ENCODE measurements at regions not wholly inside any gene's neighbourhood (a gene's known extent, or its start where the extent isn't known, plus 50 kb on each side); places are given as distances from the start of the nearest gene placed in this dataset.

DNA sequence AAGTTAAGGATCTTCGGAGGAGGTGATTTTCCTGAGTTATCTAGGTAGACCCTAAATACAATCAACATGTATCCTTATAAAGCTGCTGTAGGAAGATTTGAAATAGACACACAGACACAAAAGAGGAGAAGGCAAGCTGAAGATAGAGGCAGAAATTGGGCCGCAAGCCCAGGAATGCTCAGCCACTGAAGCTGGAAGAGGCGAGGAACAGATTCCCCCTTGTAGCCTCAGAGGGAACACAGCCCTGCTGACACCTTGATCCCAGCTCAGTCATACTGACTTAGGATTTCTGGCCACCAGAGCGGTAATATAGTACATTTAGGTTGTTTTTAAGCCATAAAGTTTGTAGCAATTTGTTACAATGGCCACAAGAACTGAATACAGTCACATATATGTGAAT lies 90.9 kb downstream of the ETAA1 start:
- 90 to 95% methylated on average over 4 of the region's 4 CpGs for WGBS, 2 donors
- Histone ChIP-seq H3K27me3 (ENCODE audit: control insufficient read depth in 1 of 2, insufficient read depth in 2 of 2, low read length in 2 of 2) (no peaks in the 10 kb centered on the region), H3K36me3 (ENCODE audit: control insufficient read depth in 2 of 2, insufficient read depth in 2 of 2, low read length in 1 of 2) (no peaks in the 10 kb centered on the region), H3K4me1 (ENCODE audit: control insufficient read depth in 2 of 2, insufficient read depth in 2 of 2, low read length in 1 of 2) (peaks cover 0 to 2% of the 10 kb centered on the region in 2 donors), H3K27ac (ENCODE audit: low read depth in 2 of 2, low read length in 1 of 2) (no peak overlapping the region), H3K4me3 (ENCODE audit: low read depth in 1 of 2, low read length in 2 of 2) (no peak overlapping the region), H3K9me3 (ENCODE audit: control insufficient read depth in 2 of 2, insufficient read depth in 1 of 2, low read depth in 1 of 2, low read length in 1 of 2) (no peaks in the 10 kb centered on the region)

DNA sequence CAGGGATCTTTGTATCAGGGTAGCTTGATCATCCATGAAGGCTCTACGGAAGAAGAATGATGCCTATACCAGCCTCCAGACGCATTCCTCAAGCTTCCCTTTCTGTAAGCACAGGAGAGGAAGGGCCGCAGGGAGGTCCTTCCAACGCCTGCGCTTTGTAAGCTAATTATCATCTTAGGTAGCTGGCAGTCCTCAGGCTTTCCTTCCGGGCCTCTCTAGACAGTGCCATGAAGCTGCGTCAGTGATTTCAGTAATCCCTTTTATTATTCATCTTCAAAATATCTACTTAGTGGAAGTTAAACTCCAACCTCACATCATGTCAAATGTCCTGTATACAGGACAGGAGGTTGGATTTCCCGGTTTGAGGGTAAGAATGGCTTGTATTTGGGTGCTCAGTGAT lies 92.3 kb downstream of the ETAA1 start:
- 76% methylated on average over 8 of the region's 8 CpGs for WGBS, 2 donors
- no peak overlapping the region for H3K4me3 ChIP-seq (ENCODE audit: low read depth in 1 of 2, low read length in 2 of 2)
- H3K27me3 ChIP-seq (ENCODE audit: control insufficient read depth in 1 of 2, insufficient read depth in 2 of 2, low read length in 2 of 2) = no peaks in the 10 kb centered on the region
- H3K27ac ChIP-seq (ENCODE audit: low read depth in 2 of 2, low read length in 1 of 2) = no peak overlapping the region
- no peaks in the 10 kb centered on the region for H3K36me3 ChIP-seq (ENCODE audit: control insufficient read depth in 2 of 2, insufficient read depth in 2 of 2, low read length in 1 of 2)
- H3K4me1 ChIP-seq (ENCODE audit: control insufficient read depth in 2 of 2, insufficient read depth in 2 of 2, low read length in 1 of 2) = peaks cover 0 to 2% of the 10 kb centered on the region in 2 donors
- no peaks in the 10 kb centered on the region for H3K9me3 ChIP-seq (ENCODE audit: control insufficient read depth in 2 of 2, insufficient read depth in 1 of 2, low read depth in 1 of 2, low read length in 1 of 2)

DNA sequence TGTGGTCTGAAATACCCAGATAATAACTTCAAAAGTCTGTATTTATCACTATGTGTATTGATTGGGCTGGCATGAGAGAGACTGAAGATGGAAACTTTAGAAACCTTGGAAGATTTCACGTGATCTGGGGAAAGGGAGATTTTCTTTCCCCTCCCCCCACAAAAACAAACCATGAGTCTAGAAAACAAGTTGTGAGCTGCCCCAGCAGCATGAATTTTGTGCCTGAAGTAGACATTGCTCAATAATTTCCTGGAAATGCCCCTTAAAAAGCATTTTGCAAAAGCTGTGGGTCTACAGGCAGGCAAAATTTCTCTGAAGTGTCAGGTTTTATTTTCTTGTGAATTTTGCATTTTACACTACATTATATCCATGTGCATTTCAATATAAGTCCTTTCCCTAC lies 101.8 kb downstream of the ETAA1 start:
- Histone ChIP-seq H3K36me3 (ENCODE audit: control insufficient read depth in 2 of 2, insufficient read depth in 2 of 2, low read length in 1 of 2) (no peaks in the 10 kb centered on the region), H3K27ac (ENCODE audit: low read depth in 2 of 2, low read length in 1 of 2) (no peak overlapping the region), H3K4me3 (ENCODE audit: low read depth in 1 of 2, low read length in 2 of 2) (no peak overlapping the region), H3K27me3 (ENCODE audit: control insufficient read depth in 1 of 2, insufficient read depth in 2 of 2, low read length in 2 of 2) (no peaks in the 10 kb centered on the region), H3K4me1 (ENCODE audit: control insufficient read depth in 2 of 2, insufficient read depth in 2 of 2, low read length in 1 of 2) (no peaks in the 10 kb centered on the region), H3K9me3 (ENCODE audit: control insufficient read depth in 2 of 2, insufficient read depth in 1 of 2, low read depth in 1 of 2, low read length in 1 of 2) (no peaks in the 10 kb centered on the region)
- 24 to 56% methylated on average over 1 of the region's 1 CpG for WGBS, 2 donors

DNA sequence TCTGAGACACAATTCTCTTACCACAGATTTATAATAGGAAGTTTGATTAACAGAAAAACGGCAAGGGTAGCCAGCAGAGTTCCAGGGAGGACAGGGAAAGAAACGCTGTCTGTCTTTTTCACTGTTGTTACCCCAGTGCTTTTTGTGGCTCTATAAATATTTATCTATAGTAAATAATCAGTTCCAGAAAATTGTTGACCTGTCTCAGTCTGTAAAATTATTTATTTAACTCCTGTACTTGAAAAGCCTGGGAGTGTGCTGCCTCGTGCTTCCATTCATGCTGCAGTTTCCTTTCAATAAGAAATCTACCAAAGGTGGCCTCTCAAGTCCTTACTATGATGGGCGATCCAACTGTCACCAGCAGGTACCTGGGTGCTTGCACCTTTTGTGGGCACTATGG lies 102.9 kb downstream of the ETAA1 start:
- no peaks in the 10 kb centered on the region for H3K9me3 ChIP-seq (ENCODE audit: control insufficient read depth in 2 of 2, insufficient read depth in 1 of 2, low read depth in 1 of 2, low read length in 1 of 2)
- 69 to 71% methylated on average over 4 of the region's 4 CpGs for WGBS, 2 donors
- no peak overlapping the region for H3K27ac ChIP-seq (ENCODE audit: low read depth in 2 of 2, low read length in 1 of 2)
- H3K36me3 ChIP-seq (ENCODE audit: control insufficient read depth in 2 of 2, insufficient read depth in 2 of 2, low read length in 1 of 2) = no peaks in the 10 kb centered on the region
- H3K27me3 ChIP-seq (ENCODE audit: control insufficient read depth in 1 of 2, insufficient read depth in 2 of 2, low read length in 2 of 2) = no peaks in the 10 kb centered on the region
- no peaks in the 10 kb centered on the region for H3K4me1 ChIP-seq (ENCODE audit: control insufficient read depth in 2 of 2, insufficient read depth in 2 of 2, low read length in 1 of 2)
- H3K4me3 ChIP-seq (ENCODE audit: low read depth in 1 of 2, low read length in 2 of 2) = no peak overlapping the region

DNA sequence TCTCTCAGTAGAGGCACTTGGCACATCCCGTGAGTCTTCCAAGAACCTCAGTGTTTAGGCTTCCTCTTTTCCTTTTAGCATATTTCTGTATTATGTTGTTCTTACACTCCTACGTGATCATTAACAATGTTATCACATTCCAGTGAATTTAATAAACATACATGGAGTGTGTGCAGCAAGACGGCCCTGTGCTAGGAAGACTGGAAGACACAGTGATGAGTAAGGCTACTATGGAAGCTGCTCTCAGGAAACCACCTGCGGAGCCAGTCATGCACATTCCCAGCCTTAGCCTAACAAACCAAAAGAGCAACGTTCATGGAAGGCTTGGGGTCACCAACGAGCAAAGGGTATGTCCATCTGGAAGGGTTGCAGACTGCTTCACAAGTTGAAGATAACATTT lies 103.4 kb downstream of the ETAA1 start:
- no peaks in the 10 kb centered on the region for H3K4me1 ChIP-seq (ENCODE audit: control insufficient read depth in 2 of 2, insufficient read depth in 2 of 2, low read length in 1 of 2)
- H3K9me3 ChIP-seq (ENCODE audit: control insufficient read depth in 2 of 2, insufficient read depth in 1 of 2, low read depth in 1 of 2, low read length in 1 of 2) = no peaks in the 10 kb centered on the region
- WGBS, 2 donors = 75 to 80% methylated on average over 6 of the region's 6 CpGs
- H3K27ac ChIP-seq (ENCODE audit: low read depth in 2 of 2, low read length in 1 of 2) = no peak overlapping the region
- no peaks in the 10 kb centered on the region for H3K27me3 ChIP-seq (ENCODE audit: control insufficient read depth in 1 of 2, insufficient read depth in 2 of 2, low read length in 2 of 2)
- no peak overlapping the region for H3K4me3 ChIP-seq (ENCODE audit: low read depth in 1 of 2, low read length in 2 of 2)
- no peaks in the 10 kb centered on the region for H3K36me3 ChIP-seq (ENCODE audit: control insufficient read depth in 2 of 2, insufficient read depth in 2 of 2, low read length in 1 of 2)

DNA sequence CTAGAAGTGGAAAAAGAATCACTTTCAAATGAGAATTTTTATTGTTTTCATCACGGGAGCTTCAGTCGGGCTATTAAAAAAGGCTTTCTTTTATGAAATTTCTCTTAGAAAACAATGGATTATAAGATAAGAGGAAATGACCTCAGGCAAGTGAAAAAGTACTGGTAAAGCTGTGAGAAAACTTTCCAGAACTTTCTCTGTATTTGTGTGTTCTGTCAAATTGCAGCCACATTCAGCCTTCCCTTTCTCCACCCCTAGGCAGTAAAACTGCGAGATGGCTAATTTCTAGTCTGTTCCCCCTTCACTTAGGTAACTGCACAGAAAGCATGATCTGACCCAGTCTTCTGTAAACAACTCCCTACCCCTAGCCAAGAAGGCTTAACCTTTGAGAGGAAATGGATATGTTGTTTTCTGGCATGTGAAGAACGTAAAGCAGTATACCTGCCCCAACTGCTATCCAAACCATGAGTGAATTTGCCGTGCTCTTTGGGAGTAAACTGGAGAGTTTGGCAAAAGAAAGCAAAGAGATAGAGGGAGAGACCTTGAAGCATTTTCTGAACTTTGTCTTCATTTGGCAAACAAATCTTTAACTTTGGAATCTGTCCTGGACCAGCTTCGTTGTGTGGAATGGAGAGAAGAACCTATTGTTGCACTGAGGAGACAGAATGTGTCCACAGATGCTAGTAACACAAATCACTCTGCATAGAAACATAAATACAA lies 105.4 kb downstream of the ETAA1 start:
- Histone ChIP-seq H3K27me3 (ENCODE audit: control insufficient read depth in 1 of 2, insufficient read depth in 2 of 2, low read length in 2 of 2) (no peaks in the 10 kb centered on the region), H3K27ac (ENCODE audit: low read depth in 2 of 2, low read length in 1 of 2) (no peak overlapping the region), H3K36me3 (ENCODE audit: control insufficient read depth in 2 of 2, insufficient read depth in 2 of 2, low read length in 1 of 2) (no peaks in the 10 kb centered on the region), H3K9me3 (ENCODE audit: control insufficient read depth in 2 of 2, insufficient read depth in 1 of 2, low read depth in 1 of 2, low read length in 1 of 2) (no peaks in the 10 kb centered on the region), H3K4me3 (ENCODE audit: low read depth in 1 of 2, low read length in 2 of 2) (no peak overlapping the region), H3K4me1 (ENCODE audit: control insufficient read depth in 2 of 2, insufficient read depth in 2 of 2, low read length in 1 of 2) (no peaks in the 10 kb centered on the region)
- 45 to 51% methylated on average over 6 of the region's 6 CpGs for WGBS, 2 donors

DNA sequence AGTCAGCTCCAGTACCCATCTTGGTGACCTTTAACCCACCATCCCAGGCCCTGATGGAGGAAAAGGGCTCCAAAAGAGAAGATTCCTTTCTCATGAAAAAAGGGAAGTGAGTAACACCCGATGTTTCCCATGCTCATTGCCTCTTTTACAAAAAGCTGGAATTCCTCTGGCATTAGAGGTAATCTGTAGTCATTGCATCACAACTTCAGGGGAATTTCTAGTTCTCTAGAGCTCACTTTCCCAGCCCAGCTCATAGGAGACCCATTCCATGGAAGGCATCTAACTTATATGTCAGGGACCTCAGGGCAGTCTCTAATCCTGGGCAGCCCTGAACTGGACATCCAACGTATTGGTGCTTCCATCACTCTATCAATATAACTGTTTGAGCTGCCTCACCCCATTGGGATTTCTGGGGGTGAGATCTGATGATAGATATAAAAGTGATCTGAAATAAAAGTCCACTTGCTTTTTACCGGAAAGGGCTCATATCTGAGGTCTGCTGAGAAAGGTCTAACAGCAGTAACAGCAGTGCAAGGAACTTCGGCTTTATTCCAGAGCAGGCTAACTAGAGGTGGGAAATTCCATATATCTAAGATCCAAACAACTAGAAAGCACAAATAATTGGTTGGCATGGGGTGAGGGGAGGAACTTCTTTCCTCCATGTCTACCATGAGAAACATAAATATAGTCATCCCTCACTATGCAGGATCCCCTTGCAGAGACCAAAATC lies 106.1 kb downstream of the ETAA1 start:
- Histone ChIP-seq H3K4me1 (ENCODE audit: control insufficient read depth in 2 of 2, insufficient read depth in 2 of 2, low read length in 1 of 2) (no peaks in the 10 kb centered on the region), H3K27ac (ENCODE audit: low read depth in 2 of 2, low read length in 1 of 2) (no peak overlapping the region), H3K27me3 (ENCODE audit: control insufficient read depth in 1 of 2, insufficient read depth in 2 of 2, low read length in 2 of 2) (no peaks in the 10 kb centered on the region), H3K36me3 (ENCODE audit: control insufficient read depth in 2 of 2, insufficient read depth in 2 of 2, low read length in 1 of 2) (no peaks in the 10 kb centered on the region), H3K9me3 (ENCODE audit: control insufficient read depth in 2 of 2, insufficient read depth in 1 of 2, low read depth in 1 of 2, low read length in 1 of 2) (no peaks in the 10 kb centered on the region), H3K4me3 (ENCODE audit: low read depth in 1 of 2, low read length in 2 of 2) (no peak overlapping the region)
- WGBS, 2 donors = 76 to 78% methylated on average over 4 of the region's 4 CpGs

DNA sequence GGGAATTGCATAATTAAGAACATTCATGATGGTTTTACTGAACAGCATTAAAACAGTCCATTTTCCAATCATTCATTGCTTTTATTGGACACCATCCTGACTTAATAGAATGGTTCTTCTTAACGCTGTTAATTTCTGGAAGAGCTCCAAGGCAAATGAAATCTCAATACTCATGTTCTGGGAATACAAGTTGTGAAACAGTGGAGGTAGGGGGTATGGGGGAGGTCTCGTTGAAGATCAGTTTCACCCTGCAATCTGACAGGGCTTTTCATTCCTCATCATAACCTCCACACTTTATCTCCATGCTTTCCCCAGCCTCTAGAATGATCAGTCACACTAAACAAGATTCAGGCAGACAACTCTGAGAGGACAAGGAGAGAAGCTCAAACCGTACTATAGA lies 113.6 kb downstream of the ETAA1 start:
- no peaks in the 10 kb centered on the region for H3K27me3 ChIP-seq (ENCODE audit: control insufficient read depth in 1 of 2, insufficient read depth in 2 of 2, low read length in 2 of 2)
- H3K4me1 ChIP-seq (ENCODE audit: control insufficient read depth in 2 of 2, insufficient read depth in 2 of 2, low read length in 1 of 2) = peaks cover 0 to 5% of the 10 kb centered on the region in 2 donors
- H3K4me3 ChIP-seq (ENCODE audit: low read depth in 1 of 2, low read length in 2 of 2) = no peak overlapping the region
- H3K36me3 ChIP-seq (ENCODE audit: control insufficient read depth in 2 of 2, insufficient read depth in 2 of 2, low read length in 1 of 2) = no peaks in the 10 kb centered on the region
- H3K27ac ChIP-seq (ENCODE audit: low read depth in 2 of 2, low read length in 1 of 2) = no peak overlapping the region
- no peaks in the 10 kb centered on the region for H3K9me3 ChIP-seq (ENCODE audit: control insufficient read depth in 2 of 2, insufficient read depth in 1 of 2, low read depth in 1 of 2, low read length in 1 of 2)
- 62 to 65% methylated on average over 3 of the region's 3 CpGs for WGBS, 2 donors

DNA sequence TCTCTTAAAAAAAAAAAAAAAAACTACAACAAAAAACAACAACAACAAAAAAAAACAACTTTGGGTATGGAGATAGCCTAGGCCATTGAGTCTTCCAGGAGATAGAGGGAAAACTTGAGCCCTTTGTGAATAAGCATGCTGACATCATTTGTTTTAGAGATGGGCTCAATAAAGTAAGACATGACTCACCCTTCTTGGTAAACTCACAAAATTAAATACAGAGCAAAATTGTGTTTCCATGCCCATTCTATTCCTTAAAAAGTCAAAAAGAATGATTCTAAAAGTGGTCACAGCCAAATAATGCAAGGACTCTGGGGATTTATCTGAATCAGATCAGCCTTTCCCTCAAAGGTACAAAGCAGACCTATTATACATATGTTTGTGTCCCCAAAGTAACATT lies 117.4 kb downstream of the ETAA1 start:
- Histone ChIP-seq H3K9me3 (ENCODE audit: control insufficient read depth in 2 of 2, insufficient read depth in 1 of 2, low read depth in 1 of 2, low read length in 1 of 2) (no peaks in the 10 kb centered on the region), H3K4me1 (ENCODE audit: control insufficient read depth in 2 of 2, insufficient read depth in 2 of 2, low read length in 1 of 2) (peaks cover 0 to 5% of the 10 kb centered on the region in 2 donors), H3K4me3 (ENCODE audit: low read depth in 1 of 2, low read length in 2 of 2) (no peak overlapping the region), H3K27ac (ENCODE audit: low read depth in 2 of 2, low read length in 1 of 2) (no peak overlapping the region), H3K27me3 (ENCODE audit: control insufficient read depth in 1 of 2, insufficient read depth in 2 of 2, low read length in 2 of 2) (no peaks in the 10 kb centered on the region), H3K36me3 (ENCODE audit: control insufficient read depth in 2 of 2, insufficient read depth in 2 of 2, low read length in 1 of 2) (no peaks in the 10 kb centered on the region)

DNA sequence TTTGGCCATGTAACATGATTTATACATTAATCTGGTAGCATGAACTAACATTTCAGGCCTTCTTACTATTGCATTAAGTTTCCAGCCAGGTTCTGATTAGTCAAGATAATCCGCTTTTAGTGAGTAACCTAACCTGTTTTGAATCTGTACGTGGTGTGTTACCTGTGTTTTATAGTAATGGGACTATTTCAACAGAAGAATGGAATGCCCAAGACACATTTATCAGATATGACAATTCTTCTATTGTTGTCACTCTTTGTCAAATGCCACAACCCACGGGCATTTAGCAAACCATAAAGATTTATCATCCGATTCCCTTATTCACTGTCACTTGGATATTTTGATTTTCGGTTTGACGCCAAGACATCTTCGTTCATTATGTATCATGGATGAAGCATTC lies 117.9 kb downstream of the ETAA1 start:
- Histone ChIP-seq H3K4me3 (ENCODE audit: low read depth in 1 of 2, low read length in 2 of 2) (no peak overlapping the region), H3K36me3 (ENCODE audit: control insufficient read depth in 2 of 2, insufficient read depth in 2 of 2, low read length in 1 of 2) (no peaks in the 10 kb centered on the region), H3K27me3 (ENCODE audit: control insufficient read depth in 1 of 2, insufficient read depth in 2 of 2, low read length in 2 of 2) (no peaks in the 10 kb centered on the region), H3K27ac (ENCODE audit: low read depth in 2 of 2, low read length in 1 of 2) (no peak overlapping the region), H3K4me1 (ENCODE audit: control insufficient read depth in 2 of 2, insufficient read depth in 2 of 2, low read length in 1 of 2) (peaks cover 0 to 5% of the 10 kb centered on the region in 2 donors), H3K9me3 (ENCODE audit: control insufficient read depth in 2 of 2, insufficient read depth in 1 of 2, low read depth in 1 of 2, low read length in 1 of 2) (no peaks in the 10 kb centered on the region)
- WGBS, 2 donors = 64 to 76% methylated on average over 7 of the region's 7 CpGs

Data from esophagus (tissue), 2 donors.